HL-60 (cell line): ENCODE measurements at regions not wholly inside any gene's neighbourhood (a gene's known extent, or its start where the extent isn't known, plus 50 kb on each side); places are given as distances from the start of the nearest gene placed in this dataset.

Experiments used
- DNase-seq, 2 experiments: peaks; one replicate each; pipeline ENCODE4 v3.0.0-alpha.2; 2010 to 2020; ENCODE audit warnings: low read depth in 1 of 2, low spot score in 1 of 2
- H3K27ac ChIP-seq: fragments of 250-450 bp; sonication (Bioruptor Pico); replicated peaks from 2 replicates; pipeline ENCODE4 v1.5.1; 2020; ENCODE audit warnings: mild to moderate bottlenecking, moderate library complexity
- H3K27me3 ChIP-seq: fragments of 250-450 bp; sonication (Bioruptor Pico); 2 replicates; pipeline ENCODE4 v1.5.1; 2021; ENCODE audit warnings: mild to moderate bottlenecking, moderate library complexity; ENCODE audit not compliant: insufficient read depth, poor library complexity, severe bottlenecking
- H3K4me3 ChIP-seq: replicated peaks from 2 replicates; pipeline ENCODE4 v1.5.1; 2011; ENCODE audit warnings: mild to moderate bottlenecking, control low read depth, low read length; ENCODE audit not compliant: insufficient read depth
- GABPA ChIP-seq: IDR thresholded peaks from 2 replicates; pipeline ENCODE4 v1.6.1; 2012; ENCODE audit warnings: low read depth
- POLR2AphosphoS5 ChIP-seq: IDR thresholded peaks from 2 replicates; pipeline ENCODE4 v1.6.1; 2012; ENCODE audit warnings: low read depth
- SPI1 ChIP-seq: IDR thresholded peaks from 2 replicates; pipeline ENCODE4 v1.6.1; 2012; ENCODE audit warnings: low read depth, mild to moderate bottlenecking, borderline replicate concordance
- TF ChIP-seq, protein P1 (sequence below): IDR thresholded peaks from 2 replicates; pipeline ENCODE4 v1.6.1; 2012; ENCODE audit warnings: low read depth; ENCODE audit not compliant: insufficient replicate concordance
- TF ChIP-seq, protein P2 (sequence below): IDR thresholded peaks from one replicate; pipeline ENCODE4 v1.5.1; 2011; ENCODE audit warnings: low read length, control low read depth, inconsistent platforms; ENCODE audit not compliant: insufficient read depth

- DNase-seq = no peak
- Histone ChIP-seq H3K27me3 (no peaks in the 10 kb centered on the region), H3K27ac (no peak overlapping the region), H3K4me3 (no peak overlapping the region)
- TF ChIP-seq, protein P1, sequence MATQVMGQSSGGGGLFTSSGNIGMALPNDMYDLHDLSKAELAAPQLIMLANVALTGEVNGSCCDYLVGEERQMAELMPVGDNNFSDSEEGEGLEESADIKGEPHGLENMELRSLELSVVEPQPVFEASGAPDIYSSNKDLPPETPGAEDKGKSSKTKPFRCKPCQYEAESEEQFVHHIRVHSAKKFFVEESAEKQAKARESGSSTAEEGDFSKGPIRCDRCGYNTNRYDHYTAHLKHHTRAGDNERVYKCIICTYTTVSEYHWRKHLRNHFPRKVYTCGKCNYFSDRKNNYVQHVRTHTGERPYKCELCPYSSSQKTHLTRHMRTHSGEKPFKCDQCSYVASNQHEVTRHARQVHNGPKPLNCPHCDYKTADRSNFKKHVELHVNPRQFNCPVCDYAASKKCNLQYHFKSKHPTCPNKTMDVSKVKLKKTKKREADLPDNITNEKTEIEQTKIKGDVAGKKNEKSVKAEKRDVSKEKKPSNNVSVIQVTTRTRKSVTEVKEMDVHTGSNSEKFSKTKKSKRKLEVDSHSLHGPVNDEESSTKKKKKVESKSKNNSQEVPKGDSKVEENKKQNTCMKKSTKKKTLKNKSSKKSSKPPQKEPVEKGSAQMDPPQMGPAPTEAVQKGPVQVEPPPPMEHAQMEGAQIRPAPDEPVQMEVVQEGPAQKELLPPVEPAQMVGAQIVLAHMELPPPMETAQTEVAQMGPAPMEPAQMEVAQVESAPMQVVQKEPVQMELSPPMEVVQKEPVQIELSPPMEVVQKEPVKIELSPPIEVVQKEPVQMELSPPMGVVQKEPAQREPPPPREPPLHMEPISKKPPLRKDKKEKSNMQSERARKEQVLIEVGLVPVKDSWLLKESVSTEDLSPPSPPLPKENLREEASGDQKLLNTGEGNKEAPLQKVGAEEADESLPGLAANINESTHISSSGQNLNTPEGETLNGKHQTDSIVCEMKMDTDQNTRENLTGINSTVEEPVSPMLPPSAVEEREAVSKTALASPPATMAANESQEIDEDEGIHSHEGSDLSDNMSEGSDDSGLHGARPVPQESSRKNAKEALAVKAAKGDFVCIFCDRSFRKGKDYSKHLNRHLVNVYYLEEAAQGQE = no peak
- TF ChIP-seq SPI1 (no peak), GABPA (no peak), POLR2AphosphoS5 (no peak)
- TF ChIP-seq, protein P2, sequence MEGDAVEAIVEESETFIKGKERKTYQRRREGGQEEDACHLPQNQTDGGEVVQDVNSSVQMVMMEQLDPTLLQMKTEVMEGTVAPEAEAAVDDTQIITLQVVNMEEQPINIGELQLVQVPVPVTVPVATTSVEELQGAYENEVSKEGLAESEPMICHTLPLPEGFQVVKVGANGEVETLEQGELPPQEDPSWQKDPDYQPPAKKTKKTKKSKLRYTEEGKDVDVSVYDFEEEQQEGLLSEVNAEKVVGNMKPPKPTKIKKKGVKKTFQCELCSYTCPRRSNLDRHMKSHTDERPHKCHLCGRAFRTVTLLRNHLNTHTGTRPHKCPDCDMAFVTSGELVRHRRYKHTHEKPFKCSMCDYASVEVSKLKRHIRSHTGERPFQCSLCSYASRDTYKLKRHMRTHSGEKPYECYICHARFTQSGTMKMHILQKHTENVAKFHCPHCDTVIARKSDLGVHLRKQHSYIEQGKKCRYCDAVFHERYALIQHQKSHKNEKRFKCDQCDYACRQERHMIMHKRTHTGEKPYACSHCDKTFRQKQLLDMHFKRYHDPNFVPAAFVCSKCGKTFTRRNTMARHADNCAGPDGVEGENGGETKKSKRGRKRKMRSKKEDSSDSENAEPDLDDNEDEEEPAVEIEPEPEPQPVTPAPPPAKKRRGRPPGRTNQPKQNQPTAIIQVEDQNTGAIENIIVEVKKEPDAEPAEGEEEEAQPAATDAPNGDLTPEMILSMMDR = no peak
Observed at GRCh38 chr3:135637013-135637412, 328.5 kb upstream of the PPP2R3A start.

DNA sequence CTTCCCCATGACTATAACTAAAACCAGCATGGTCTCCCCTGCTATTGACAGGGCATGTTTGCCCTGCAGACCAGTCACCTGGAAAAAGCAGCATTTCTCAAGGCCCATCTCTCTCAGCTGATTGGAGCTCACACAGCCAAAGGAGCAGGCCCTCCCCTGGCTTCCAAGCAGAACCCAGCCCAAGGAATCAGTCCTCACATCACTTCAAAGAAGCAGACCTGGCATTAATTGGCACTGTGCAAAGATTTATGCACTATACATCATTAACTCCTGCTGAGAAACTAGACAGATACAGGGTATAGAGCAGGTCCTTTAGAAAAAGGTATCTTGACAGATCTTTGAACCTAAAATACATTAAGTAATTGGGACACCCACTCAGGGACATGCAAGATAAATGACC is 323.8 kb upstream of the PPP2R3A start:
- H3K4me3 ChIP-seq = no peak overlapping the region
- no peak for DNase-seq
- TF ChIP-seq GABPA = no peak
- no peak for TF ChIP-seq POLR2AphosphoS5
- TF ChIP-seq SPI1 = no peak
- TF ChIP-seq, protein P1 = no peak
- TF ChIP-seq, protein P2 = no peak
- peaks cover 3% of the 10 kb centered on the region for H3K27me3 ChIP-seq
- H3K27ac ChIP-seq = no peak overlapping the region

DNA sequence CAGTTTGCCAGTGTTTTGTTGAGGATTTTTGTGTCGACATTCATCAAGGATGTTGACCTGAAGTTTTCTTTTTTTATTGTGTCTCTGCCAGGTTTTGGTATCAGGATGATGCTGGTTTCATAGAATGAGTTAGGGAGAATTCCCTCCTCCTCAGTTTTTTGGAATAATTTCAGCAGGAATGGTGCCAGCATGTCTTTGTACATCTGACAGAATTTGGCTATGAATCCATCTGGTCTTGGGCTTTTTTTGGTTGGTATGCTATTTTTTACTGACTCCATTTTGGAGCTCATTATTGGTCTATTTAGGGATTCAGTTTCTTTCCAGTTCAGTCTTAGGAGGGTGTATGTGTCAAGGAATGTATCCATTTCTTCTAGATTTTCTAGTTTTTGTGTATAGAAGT is 320.0 kb upstream of the PPP2R3A start:
- Histone ChIP-seq H3K27me3 (peaks cover 3% of the 10 kb centered on the region), H3K4me3 (no peak overlapping the region), H3K27ac (no peak overlapping the region)
- no peak for DNase-seq
- TF ChIP-seq, protein P2 = no peak
- TF ChIP-seq POLR2AphosphoS5 = no peak
- TF ChIP-seq, protein P1 = no peak
